KMS-11 (cell line): ENCODE measurements at regions not wholly inside any gene's neighbourhood (a gene's known extent, or its start where the extent isn't known, plus 50 kb on each side); places are given as distances from the start of the nearest gene placed in this dataset.

Source experiments
- H2AFZ ChIP-seq: fragments of 200-600 bp; sonication (generic); 2 replicates; pipeline ENCODE4 v1.6.1; 2016; ENCODE audit warnings: antibody characterized with exemption, mixed run types, low read depth
- H3K27ac ChIP-seq: fragments of 200-600 bp; sonication (generic); 2 replicates; pipeline ENCODE4 v1.6.1; 2016; ENCODE audit warnings: mild to moderate bottlenecking, mixed run types
- H3K27me3 ChIP-seq: fragments of 200-600 bp; sonication (generic); 2 replicates; pipeline ENCODE4 v1.6.1; 2017; ENCODE audit warnings: mild to moderate bottlenecking, low read depth, mixed run types, moderate library complexity; ENCODE audit not compliant: insufficient read depth
- H3K36me3 ChIP-seq: fragments of 200-600 bp; sonication (generic); 2 replicates; pipeline ENCODE4 v1.6.1; 2017; ENCODE audit warnings: mild to moderate bottlenecking, mixed run types; ENCODE audit not compliant: insufficient read depth
- H3K4me1 ChIP-seq: fragments of 200-600 bp; sonication (generic); 2 replicates; pipeline ENCODE4 v1.6.1; 2016; ENCODE audit warnings: mild to moderate bottlenecking, low read depth, mixed run types; ENCODE audit not compliant: poor library complexity, severe bottlenecking
- H3K4me2 ChIP-seq: fragments of 200-600 bp; sonication (generic); 2 replicates; pipeline ENCODE4 v1.7.0; 2016; ENCODE audit warnings: mild to moderate bottlenecking, mixed run types
- H3K4me3 ChIP-seq: fragments of 200-600 bp; sonication (generic); IDR thresholded peaks from 2 replicates; pipeline ENCODE4 v1.6.1; 2017; ENCODE audit warnings: low read depth, low read length, mixed read lengths; ENCODE audit not compliant: insufficient read depth
- H3K79me2 ChIP-seq: fragments of 200-600 bp; sonication (generic); 2 replicates; pipeline ENCODE4 v1.6.1; 2016; ENCODE audit warnings: low read depth, mixed run types; ENCODE audit not compliant: insufficient read depth
- H3K9ac ChIP-seq: fragments of 200-600 bp; sonication (generic); 2 replicates; pipeline ENCODE4 v1.6.1; 2016; ENCODE audit warnings: mild to moderate bottlenecking, mixed run types
- H4K20me1 ChIP-seq: fragments of 200-600 bp; sonication (generic); 2 replicates; pipeline ENCODE4 v1.6.1; 2016; ENCODE audit warnings: mild to moderate bottlenecking, mixed run types; ENCODE audit not compliant: insufficient read depth
- CTCF ChIP-seq: fragments of 200-600 bp; sonication (generic); conservative IDR thresholded peaks from 2 replicates; pipeline ENCODE4 v1.6.1; 2017; ENCODE audit warnings: low read depth, mild to moderate bottlenecking, antibody characterized with exemption, low read length, moderate library complexity, mixed read lengths

- Histone ChIP-seq H3K4me3 (no peak overlapping the region), H4K20me1 (no peaks in the 10 kb centered on the region), H3K9ac (no peak overlapping the region), H2AFZ (no peak overlapping the region), H3K36me3 (no peaks in the 10 kb centered on the region), H3K4me2 (no peak overlapping the region), H3K79me2 (no peaks in the 10 kb centered on the region), H3K27ac (no peak overlapping the region), H3K27me3 (no peaks in the 10 kb centered on the region), H3K4me1 (no peaks in the 10 kb centered on the region)
- TF ChIP-seq CTCF, result no peak
These were observed 55.5 kb upstream of the FBXL17 start for GRCh38 chr5:108437425-108437824.

- Histone ChIP-seq H4K20me1 (no peaks in the 10 kb centered on the region), H3K36me3 (no peaks in the 10 kb centered on the region), H3K27ac (no peak overlapping the region), H3K4me3 (no peak overlapping the region), H3K4me2 (no peak overlapping the region), H3K79me2 (no peaks in the 10 kb centered on the region), H3K4me1 (no peaks in the 10 kb centered on the region), H3K27me3 (no peaks in the 10 kb centered on the region), H2AFZ (no peak overlapping the region), H3K9ac (no peak overlapping the region)
- no peak for TF ChIP-seq CTCF
These were observed 54.8 kb upstream of the FBXL17 start for GRCh38 chr5:108436696-108437095.

GRCh38 chr5:108433600-108433999 lies 51.7 kb upstream of the FBXL17 start:
- H3K4me2 ChIP-seq, result no peak overlapping the region
- no peaks in the 10 kb centered on the region for H4K20me1 ChIP-seq
- no peak overlapping the region for H3K9ac ChIP-seq
- no peak overlapping the region for H3K4me3 ChIP-seq
- H3K27me3 ChIP-seq, result no peaks in the 10 kb centered on the region
- H3K27ac ChIP-seq, result no peak overlapping the region
- no peaks in the 10 kb centered on the region for H3K36me3 ChIP-seq
- no peak overlapping the region for H2AFZ ChIP-seq
- H3K79me2 ChIP-seq, result no peaks in the 10 kb centered on the region
- TF ChIP-seq CTCF, result no peak
- no peaks in the 10 kb centered on the region for H3K4me1 ChIP-seq

GRCh38 chr5:108432024-108432423 lies 50.1 kb upstream of the FBXL17 start:
- no peak for TF ChIP-seq CTCF
- no peak overlapping the region for H3K27ac ChIP-seq

More at GRCh38 chr5:108432024-108432423, 50.1 kb upstream of the FBXL17 start:
- Histone ChIP-seq H3K4me3 (no peak overlapping the region), H3K9ac (no peak overlapping the region), H2AFZ (no peak overlapping the region), H3K36me3 (no peaks in the 10 kb centered on the region), H3K27me3 (no peaks in the 10 kb centered on the region), H3K79me2 (no peaks in the 10 kb centered on the region), H4K20me1 (no peaks in the 10 kb centered on the region), H3K4me2 (no peak overlapping the region), H3K4me1 (no peaks in the 10 kb centered on the region)
